ENCODE measurements at regions not wholly inside any gene's neighbourhood (a gene's known extent, or its start where the extent isn't known, plus 50 kb on each side); places are given as distances from the start of the nearest gene placed in this dataset.

DNA sequence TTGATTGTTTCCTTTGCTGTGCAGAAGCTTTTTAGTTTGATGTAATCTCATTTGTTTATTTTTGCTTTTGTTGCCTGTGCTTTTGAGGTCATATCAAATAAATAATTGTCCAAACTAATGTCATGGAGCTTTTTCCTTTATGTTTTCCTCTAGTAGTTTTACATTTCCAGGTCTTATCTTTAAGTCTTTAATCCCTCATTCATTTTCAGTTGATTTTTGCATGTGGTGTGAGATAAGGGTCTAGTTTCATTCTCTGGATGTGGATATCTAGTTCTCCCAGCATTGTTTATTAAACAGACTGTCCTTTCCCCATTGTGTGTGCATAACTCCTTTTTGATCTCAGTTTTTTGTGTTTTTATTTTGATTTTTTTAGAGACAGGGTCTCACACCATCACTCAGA lies 179.1 kb upstream of the STK26 start:
- TF ChIP-seq, protein P1, sequence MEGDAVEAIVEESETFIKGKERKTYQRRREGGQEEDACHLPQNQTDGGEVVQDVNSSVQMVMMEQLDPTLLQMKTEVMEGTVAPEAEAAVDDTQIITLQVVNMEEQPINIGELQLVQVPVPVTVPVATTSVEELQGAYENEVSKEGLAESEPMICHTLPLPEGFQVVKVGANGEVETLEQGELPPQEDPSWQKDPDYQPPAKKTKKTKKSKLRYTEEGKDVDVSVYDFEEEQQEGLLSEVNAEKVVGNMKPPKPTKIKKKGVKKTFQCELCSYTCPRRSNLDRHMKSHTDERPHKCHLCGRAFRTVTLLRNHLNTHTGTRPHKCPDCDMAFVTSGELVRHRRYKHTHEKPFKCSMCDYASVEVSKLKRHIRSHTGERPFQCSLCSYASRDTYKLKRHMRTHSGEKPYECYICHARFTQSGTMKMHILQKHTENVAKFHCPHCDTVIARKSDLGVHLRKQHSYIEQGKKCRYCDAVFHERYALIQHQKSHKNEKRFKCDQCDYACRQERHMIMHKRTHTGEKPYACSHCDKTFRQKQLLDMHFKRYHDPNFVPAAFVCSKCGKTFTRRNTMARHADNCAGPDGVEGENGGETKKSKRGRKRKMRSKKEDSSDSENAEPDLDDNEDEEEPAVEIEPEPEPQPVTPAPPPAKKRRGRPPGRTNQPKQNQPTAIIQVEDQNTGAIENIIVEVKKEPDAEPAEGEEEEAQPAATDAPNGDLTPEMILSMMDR (conservative IDR thresholded peaks at IDR 0.05; ENCODE audit: low read length): no peak
- TF ChIP-seq EZH2phosphoT487 (IDR thresholded peaks at IDR 0.05; ENCODE audit: borderline replicate concordance): no peak

Measured in Loucy (cell line).